ENCODE measurements at regions not wholly inside any gene's neighbourhood (a gene's known extent, or its start where the extent isn't known, plus 50 kb on each side); places are given as distances from the start of the nearest gene placed in this dataset.

- Histone ChIP-seq H3K4me1 (ENCODE audit: control insufficient read depth in 1 of 2, insufficient read depth in 2 of 2, low read length in 2 of 2) (no peaks in the 10 kb centered on the region), H3K4me2 (replicated peaks; ENCODE audit: extremely low read depth, low read length, poor library complexity, severe bottlenecking) (no peak overlapping the region), H3K9me3 (replicated peaks in 1 of 2; ENCODE audit: control insufficient read depth in 1 of 2, insufficient read depth in 1 of 2, low read length in 2 of 2) (no peaks in the 10 kb centered on the region), H3K79me2 (ENCODE audit: insufficient read depth, low read length) (no peaks in the 10 kb centered on the region), H4K20me1 (ENCODE audit: insufficient read depth, low read length) (no peaks in the 10 kb centered on the region), H3K4me3 (replicated peaks in 1 of 3; ENCODE audit: low read depth in 2 of 3, low read length in 3 of 3) (no peak overlapping the region), H3K27ac (ENCODE audit: low read depth in 1 of 2, low read length in 2 of 2) (no peak overlapping the region), H3K9ac (ENCODE audit: insufficient read depth, low read length, poor library complexity, severe bottlenecking) (no peak overlapping the region), H3K27me3 (ENCODE audit: control insufficient read depth in 2 of 2, insufficient read depth in 2 of 2, low read length in 2 of 2) (no peaks in the 10 kb centered on the region), H3K36me3 (replicated peaks in 1 of 2; ENCODE audit: control insufficient read depth in 1 of 2, insufficient read depth in 2 of 2, low read length in 2 of 2) (no peaks in the 10 kb centered on the region), H2AFZ (ENCODE audit: insufficient read depth, low read depth, low read length, poor library complexity, severe bottlenecking) (no peak overlapping the region)
- intact Hi-C loops (cut with micrococcal nuclease), result no loop called here
- 93% methylated on average over 20 of the region's 20 CpGs for WGBS (ENCODE audit: insufficient coverage)
- H3K9me3 Mint-ChIP-seq, result peaks cover 0 to 2% (median 0%) of the 10 kb centered on the region in 7 donors
- H3K4me3 Mint-ChIP-seq, result no peak overlapping the region
- TF ChIP-seq CTCF (IDR thresholded peaks at IDR 0.05), result no peak
- H3K36me3 Mint-ChIP-seq, result no peaks in the 10 kb centered on the region
- no peak overlapping the region for H3K27ac Mint-ChIP-seq
- H3K4me1 Mint-ChIP-seq, result no peaks in the 10 kb centered on the region
- H3K27me3 Mint-ChIP-seq (ENCODE audit: low read depth in 3 of 3), result peaks cover 1 to 4% (median 1%) of the 10 kb centered on the region in 3 donors
- DNase-seq, result no peak
Measured at GRCh38 chr1:213389061-213389581, 338.1 kb downstream of the RPS6KC1 start.

- H3K27me3 ChIP-seq (ENCODE audit: control insufficient read depth in 2 of 2, insufficient read depth in 2 of 2, low read length in 2 of 2), result no peaks in the 10 kb centered on the region
- no peak overlapping the region for H3K4me2 ChIP-seq (replicated peaks; ENCODE audit: extremely low read depth, low read length, poor library complexity, severe bottlenecking)
- intact Hi-C loops (cut with micrococcal nuclease), result no loop called here
- DNase-seq, result no peak
- H2AFZ ChIP-seq (ENCODE audit: insufficient read depth, low read depth, low read length, poor library complexity, severe bottlenecking), result no peak overlapping the region
- no peaks in the 10 kb centered on the region for H3K4me1 ChIP-seq (ENCODE audit: control insufficient read depth in 1 of 2, insufficient read depth in 2 of 2, low read length in 2 of 2)
- no peak overlapping the region for H3K4me3 Mint-ChIP-seq
- H3K27me3 Mint-ChIP-seq (ENCODE audit: low read depth in 3 of 3), result peaks cover 0 to 3% (median 1%) of the 10 kb centered on the region in 3 donors
- peaks cover 0 to 3% of the 10 kb centered on the region in 2 donors for H3K9me3 ChIP-seq (replicated peaks in 1 of 2; ENCODE audit: control insufficient read depth in 1 of 2, insufficient read depth in 1 of 2, low read length in 2 of 2)
- H3K9me3 Mint-ChIP-seq, result peaks cover 0 to 4% (median 2%) of the 10 kb centered on the region in 7 donors
- no peaks in the 10 kb centered on the region for H3K36me3 Mint-ChIP-seq
- H4K20me1 ChIP-seq (ENCODE audit: insufficient read depth, low read length), result no peaks in the 10 kb centered on the region
- no peaks in the 10 kb centered on the region for H3K4me1 Mint-ChIP-seq
- no peak overlapping the region for H3K27ac ChIP-seq (ENCODE audit: low read depth in 1 of 2, low read length in 2 of 2)
- H3K36me3 ChIP-seq (replicated peaks in 1 of 2; ENCODE audit: control insufficient read depth in 1 of 2, insufficient read depth in 2 of 2, low read length in 2 of 2), result no peaks in the 10 kb centered on the region
- H3K9ac ChIP-seq (ENCODE audit: insufficient read depth, low read length, poor library complexity, severe bottlenecking), result no peak overlapping the region
- H3K79me2 ChIP-seq (ENCODE audit: insufficient read depth, low read length), result no peaks in the 10 kb centered on the region
- no peak for TF ChIP-seq CTCF (IDR thresholded peaks at IDR 0.05)
- no peak overlapping the region for H3K4me3 ChIP-seq (replicated peaks in 1 of 3; ENCODE audit: low read depth in 2 of 3, low read length in 3 of 3)
- no peak overlapping the region for H3K27ac Mint-ChIP-seq
Measured at GRCh38 chr1:213391445-213391844, 340.4 kb downstream of the RPS6KC1 start.
